Ishikawa (cell line): ENCODE measurements at regions not wholly inside any gene's neighbourhood (a gene's known extent, or its start where the extent isn't known, plus 50 kb on each side); places are given as distances from the start of the nearest gene placed in this dataset.

Source experiments
- FOXM1 ChIP-seq: IDR thresholded peaks from 2 replicates; pipeline ENCODE4 v1.6.1; 2012; ENCODE audit warnings: low read depth, borderline replicate concordance
- TEAD4 ChIP-seq: IDR thresholded peaks from 2 replicates; pipeline ENCODE4 v1.6.1; 2012
- ZBTB7A ChIP-seq: IDR thresholded peaks from 2 replicates; pipeline ENCODE4 v1.6.1; 2012; ENCODE audit warnings: low read depth

GRCh38 chr1:74853756-74854155 is 120.8 kb downstream of the TYW3 start:
- TF ChIP-seq ZBTB7A (no peak), TEAD4 (no peak), FOXM1 (no peak)
